HUES64 (cell line): ENCODE measurements at regions not wholly inside any gene's neighbourhood (a gene's known extent, or its start where the extent isn't known, plus 50 kb on each side); places are given as distances from the start of the nearest gene placed in this dataset.

ENCODE experiments used
- H3K27ac ChIP-seq: 2 replicates; pipeline ENCODE4 v1.7.0; 2013; ENCODE audit warnings: low read depth, low read length, inconsistent platforms
- H3K27me3 ChIP-seq: 2 replicates; pipeline ENCODE4 v1.6.1; 2013; ENCODE audit warnings: mild to moderate bottlenecking, low read length; ENCODE audit not compliant: insufficient read depth
- H3K36me3 ChIP-seq: 2 replicates; pipeline ENCODE4 v1.6.1; 2013; ENCODE audit warnings: mild to moderate bottlenecking, low read length; ENCODE audit not compliant: insufficient read depth
- H3K4me1 ChIP-seq: 2 replicates; pipeline ENCODE4 v1.6.1; 2013; ENCODE audit warnings: mild to moderate bottlenecking, low read length, moderate library complexity; ENCODE audit not compliant: insufficient read depth
- H3K4me3 ChIP-seq: 2 replicates; pipeline ENCODE4 v1.5.1; 2013; ENCODE audit warnings: mild to moderate bottlenecking, low read length, moderate library complexity
- H3K9ac ChIP-seq: 2 replicates; pipeline ENCODE4 v1.6.1; 2013; ENCODE audit warnings: mild to moderate bottlenecking, low read depth, low read length
- H3K9me3 ChIP-seq: 2 replicates; pipeline ENCODE4 v1.6.1; 2013; ENCODE audit warnings: low read depth, low read length; ENCODE audit not compliant: insufficient read depth
- WGBS: fragments of 150-250, 120-280 bp; methylation state at CpG from one replicate; pipeline ENCODE4 v1.1.7; 2013; ENCODE audit warnings: missing lambda C conversion rate; 5-methylcytosine and 5-hydroxymethylcytosine counted together

DNA sequence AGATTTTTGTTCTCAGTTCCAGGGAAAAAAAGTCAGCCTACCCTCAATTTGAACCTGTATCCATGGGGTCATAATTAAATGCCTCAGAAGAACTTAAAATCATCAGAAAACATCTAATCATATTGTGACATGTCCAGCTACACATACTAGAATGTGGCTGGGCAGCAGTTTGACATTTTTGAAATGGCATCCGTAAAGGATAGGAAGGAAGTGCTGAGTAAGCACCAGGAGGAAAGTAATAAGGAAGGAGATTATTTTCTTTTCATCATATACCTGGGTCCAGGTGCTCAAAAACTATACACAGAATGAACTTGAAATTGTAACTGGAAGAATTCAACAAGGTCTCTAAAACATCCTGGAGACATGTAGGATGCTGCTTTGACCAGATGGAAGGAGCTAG lies 116.9 kb upstream of the RAI14 start:
- no peak overlapping the region for H3K27ac ChIP-seq
- H3K9me3 ChIP-seq: peaks cover 14% of the 10 kb centered on the region; the same call in 1 of the 2 replicates
- no peak overlapping the region for H3K9ac ChIP-seq
- H3K4me1 ChIP-seq: no peaks in the 10 kb centered on the region; the same call in 1 of the 2 replicates
- no peaks in the 10 kb centered on the region for H3K36me3 ChIP-seq
- WGBS: 100% methylated on average over 1 of the region's 1 CpG
- no peaks in the 10 kb centered on the region for H3K27me3 ChIP-seq
- no peak overlapping the region for H3K4me3 ChIP-seq

DNA sequence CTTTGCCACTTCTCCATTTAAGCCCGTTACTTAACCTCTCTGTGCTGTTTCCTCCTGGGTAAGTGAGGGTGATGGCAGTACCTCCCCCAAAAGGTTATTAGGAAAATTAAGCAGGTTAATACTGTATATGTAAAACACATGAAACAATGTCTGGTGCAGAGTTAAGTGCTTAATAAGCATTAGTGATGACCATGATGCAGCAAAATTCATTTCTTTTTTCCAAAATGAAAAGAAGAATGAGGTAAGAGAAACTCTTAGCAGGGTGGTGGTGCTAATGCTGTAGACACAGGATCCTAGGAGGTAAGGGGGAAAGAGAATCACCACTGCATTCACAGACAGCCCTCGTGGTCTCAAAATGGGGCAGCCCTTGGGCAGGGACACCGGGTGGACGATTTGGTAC lies 115.1 kb upstream of the RAI14 start:
- Histone ChIP-seq H3K36me3 (no peaks in the 10 kb centered on the region; the same call in 1 of the 2 replicates), H3K27ac (no peak overlapping the region), H3K4me1 (no peaks in the 10 kb centered on the region; the same call in 1 of the 2 replicates), H3K4me3 (no peak overlapping the region), H3K9ac (no peak overlapping the region), H3K9me3 (peaks cover 33% of the 10 kb centered on the region), H3K27me3 (no peaks in the 10 kb centered on the region)
- WGBS: 92% methylated on average over 4 of the region's 4 CpGs

- no peaks in the 10 kb centered on the region; the same call in 1 of the 2 replicates for H3K4me1 ChIP-seq
- H3K9ac ChIP-seq: no peak overlapping the region
- peaks cover 50% of the 10 kb centered on the region for H3K9me3 ChIP-seq
- no peak overlapping the region for H3K4me3 ChIP-seq
- peaks cover 3% of the 10 kb centered on the region; the same call in 1 of the 2 replicates for H3K36me3 ChIP-seq
- 88% methylated on average over 1 of the region's 1 CpG for WGBS
- H3K27me3 ChIP-seq: no peaks in the 10 kb centered on the region
- H3K27ac ChIP-seq: no peak overlapping the region
Measured at GRCh38 chr5:34542818-34543217, 113.3 kb upstream of the RAI14 start.

DNA sequence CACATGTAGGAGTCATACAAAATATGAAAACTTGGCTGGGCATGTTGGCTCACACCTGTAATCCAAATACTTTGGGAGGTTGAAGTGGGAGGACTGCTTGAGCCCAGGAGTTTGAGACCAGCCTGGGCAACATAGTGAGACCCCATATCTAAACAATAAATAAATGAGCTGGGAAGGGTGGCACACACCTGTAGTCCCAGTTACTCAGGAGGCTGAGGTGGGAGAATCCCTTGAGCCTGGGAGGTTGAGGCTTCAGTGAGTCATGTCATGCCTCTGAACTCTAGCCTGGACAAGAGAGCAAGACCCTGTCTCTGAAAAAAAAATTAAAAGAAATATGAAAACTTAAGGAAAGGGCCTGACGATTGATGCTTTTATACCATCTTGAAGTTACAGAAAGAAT lies 112.4 kb upstream of the RAI14 start:
- peaks cover 3% of the 10 kb centered on the region; the same call in 1 of the 2 replicates for H3K36me3 ChIP-seq
- H3K9ac ChIP-seq: no peak overlapping the region
- H3K27me3 ChIP-seq: no peaks in the 10 kb centered on the region
- peaks cover 49% of the 10 kb centered on the region for H3K9me3 ChIP-seq
- peaks cover 3% of the 10 kb centered on the region; the same call in 1 of the 2 replicates for H3K4me1 ChIP-seq
- 0% methylated on average over 1 of the region's 1 CpG for WGBS
- no peak overlapping the region for H3K4me3 ChIP-seq
- no peak overlapping the region for H3K27ac ChIP-seq

DNA sequence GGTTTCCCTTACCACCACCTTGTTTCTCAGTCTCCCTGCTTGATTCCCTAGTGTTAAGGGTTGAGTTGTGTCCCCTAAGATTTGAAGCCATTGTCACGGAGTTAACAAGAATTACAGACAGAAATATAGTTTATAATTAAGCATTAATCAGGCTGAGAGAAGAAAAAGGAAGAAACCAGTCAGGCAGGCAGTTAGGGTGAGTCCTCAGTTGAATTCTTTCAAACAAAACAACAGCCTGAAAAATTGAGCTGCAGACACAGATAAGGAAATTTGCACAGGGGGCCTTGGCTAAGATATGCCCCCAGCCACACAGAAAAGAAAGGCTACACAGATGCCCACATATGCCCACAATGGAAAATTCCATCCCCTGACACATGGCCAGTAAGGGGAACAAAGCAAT lies 111.7 kb upstream of the RAI14 start:
- no peak overlapping the region for H3K27ac ChIP-seq
- H3K27me3 ChIP-seq: no peaks in the 10 kb centered on the region
- peaks cover 4% of the 10 kb centered on the region; the same call in 1 of the 2 replicates for H3K4me1 ChIP-seq
- WGBS: no CpG with 5 or more reads among the region's 1 CpG
- peaks cover 49% of the 10 kb centered on the region for H3K9me3 ChIP-seq
- H3K4me3 ChIP-seq: no peak overlapping the region
- H3K9ac ChIP-seq: no peak overlapping the region
- peaks cover 3% of the 10 kb centered on the region; the same call in 1 of the 2 replicates for H3K36me3 ChIP-seq

DNA sequence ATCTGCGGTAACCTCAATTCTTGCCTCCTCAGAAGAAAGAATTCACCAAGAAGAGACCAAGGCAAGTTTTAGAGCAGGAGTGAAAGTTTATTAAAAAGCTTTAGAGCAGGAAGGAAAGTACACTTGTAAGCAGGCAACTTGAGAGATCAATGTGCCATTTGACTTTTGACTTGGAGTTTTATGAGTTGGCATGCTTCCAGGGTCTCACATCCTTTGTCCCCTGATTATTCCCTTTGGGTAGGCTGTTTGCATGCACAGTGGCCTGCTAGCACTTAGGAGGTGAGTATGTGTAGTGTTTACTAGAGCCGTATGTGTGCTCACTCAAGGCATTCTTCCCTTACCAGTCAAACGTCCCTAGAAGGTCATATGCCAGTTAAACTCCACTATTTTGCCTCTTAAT lies 111.0 kb upstream of the RAI14 start:
- Histone ChIP-seq H3K36me3 (peaks cover 3% of the 10 kb centered on the region; the same call in 1 of the 2 replicates), H3K27me3 (no peaks in the 10 kb centered on the region), H3K27ac (no peak overlapping the region), H3K4me1 (peaks cover 4% of the 10 kb centered on the region; the same call in 1 of the 2 replicates), H3K9ac (no peak overlapping the region), H3K4me3 (no peak overlapping the region; the same call in 1 of the 2 replicates), H3K9me3 (peaks cover 49% of the 10 kb centered on the region)
- 94% methylated on average over 3 of the region's 3 CpGs for WGBS

DNA sequence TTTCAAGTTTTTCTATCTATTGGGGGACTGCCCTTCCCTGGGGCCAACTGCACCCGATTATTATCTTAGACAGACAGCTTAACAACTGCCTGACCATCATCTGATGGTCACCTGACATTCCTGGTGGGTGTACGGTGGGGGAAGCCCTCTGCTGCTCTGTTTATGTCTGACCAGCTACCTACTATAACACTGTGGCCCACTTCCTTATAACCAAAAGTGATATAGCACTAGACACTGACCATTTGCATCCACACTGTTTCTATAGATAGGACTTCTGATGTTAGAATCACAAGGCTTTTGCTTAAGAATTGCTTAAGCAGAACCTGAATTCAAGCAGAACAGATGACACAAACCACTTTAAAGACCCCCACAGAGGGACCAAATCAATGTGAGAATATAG lies 110.5 kb upstream of the RAI14 start:
- H3K27ac ChIP-seq: no peak overlapping the region
- H3K36me3 ChIP-seq: peaks cover 3% of the 10 kb centered on the region; the same call in 1 of the 2 replicates
- no peak overlapping the region; the same call in 1 of the 2 replicates for H3K4me3 ChIP-seq
- H3K9ac ChIP-seq: no peak overlapping the region
- peaks cover 4% of the 10 kb centered on the region; the same call in 1 of the 2 replicates for H3K4me1 ChIP-seq
- WGBS: 96% methylated on average over 2 of the region's 2 CpGs
- H3K27me3 ChIP-seq: no peaks in the 10 kb centered on the region
- H3K9me3 ChIP-seq: peaks cover 49% of the 10 kb centered on the region

GRCh38 chr5:34547300-34548085 lies 108.6 kb upstream of the RAI14 start:
- peaks cover 49% of the 10 kb centered on the region for H3K9me3 ChIP-seq
- no peak overlapping the region for H3K9ac ChIP-seq
- peaks cover 3% of the 10 kb centered on the region; the same call in 1 of the 2 replicates for H3K36me3 ChIP-seq
- 0 out of 2 replicates have a peak, but pooled peaks cover 4% of the 10 kb centered on the region for H3K4me1 ChIP-seq
- no peak overlapping the region for H3K4me3 ChIP-seq
- peak overlapping the region; percentile 75; the same call in 1 of the 2 replicates for H3K27ac ChIP-seq
- WGBS: 92% methylated on average over 2 of the region's 2 CpGs
- no peaks in the 10 kb centered on the region for H3K27me3 ChIP-seq

- Histone ChIP-seq H3K27ac (peak overlapping the region; percentile 75), H3K4me1 (0 out of 2 replicates have a peak, but pooled peaks cover 4% of the 10 kb centered on the region), H3K9ac (no peak overlapping the region), H3K27me3 (no peaks in the 10 kb centered on the region), H3K9me3 (peaks cover 49% of the 10 kb centered on the region), H3K4me3 (no peak overlapping the region), H3K36me3 (peaks cover 3% of the 10 kb centered on the region; the same call in 1 of the 2 replicates)
- 41% methylated on average over 1 of the region's 1 CpG for WGBS
Measured at GRCh38 chr5:34548086-34548403, 108.1 kb upstream of the RAI14 start.

DNA sequence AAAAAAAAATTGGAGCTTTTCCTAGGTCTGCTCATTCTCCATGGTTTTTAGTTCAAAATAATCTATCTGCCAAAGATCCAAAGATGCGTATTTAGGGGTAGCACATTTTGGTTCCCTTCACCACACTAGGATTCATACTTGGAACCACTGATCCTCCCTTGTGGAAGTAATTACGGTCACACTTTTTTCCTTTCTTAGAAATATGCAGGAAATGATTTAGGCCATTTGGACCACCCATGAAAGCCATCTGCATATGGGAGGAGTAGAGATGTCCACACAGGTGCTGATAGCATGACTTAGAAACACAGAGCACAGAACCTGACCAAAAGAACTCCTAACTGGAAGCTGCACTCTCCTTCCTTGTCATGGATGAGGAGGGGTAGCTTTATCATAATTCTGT lies 105.9 kb upstream of the RAI14 start:
- H3K27me3 ChIP-seq: no peaks in the 10 kb centered on the region
- peaks cover 3% of the 10 kb centered on the region; the same call in 1 of the 2 replicates for H3K36me3 ChIP-seq
- no peak overlapping the region for H3K4me3 ChIP-seq
- H3K27ac ChIP-seq: no peak overlapping the region
- peaks cover 30% of the 10 kb centered on the region for H3K9me3 ChIP-seq
- H3K9ac ChIP-seq: no peak overlapping the region
- 0 out of 2 replicates have a peak, but pooled peaks cover 4% of the 10 kb centered on the region for H3K4me1 ChIP-seq
- WGBS: 98% methylated on average over 2 of the region's 2 CpGs

DNA sequence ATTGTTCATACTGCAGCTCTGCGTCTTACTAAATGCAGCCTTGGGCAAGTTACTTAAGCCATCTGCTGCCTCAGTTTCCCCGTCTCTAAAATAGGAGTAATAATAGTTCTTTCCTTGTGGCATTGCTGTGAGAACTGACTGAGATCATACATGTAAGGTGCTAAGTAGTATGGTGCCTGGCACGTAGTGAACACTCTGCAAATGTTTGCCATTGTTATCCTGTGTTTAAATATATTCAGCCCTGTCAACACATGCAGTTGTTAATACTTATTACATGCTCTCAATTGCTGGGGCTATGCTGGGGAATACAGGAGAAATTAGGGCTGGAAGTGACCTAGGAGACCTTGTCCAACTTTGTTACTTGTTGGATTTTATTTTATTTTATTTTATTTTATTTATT lies 105.2 kb upstream of the RAI14 start:
- H3K9me3 ChIP-seq: peaks cover 23% of the 10 kb centered on the region
- 0 out of 2 replicates have a peak, but pooled peaks cover 4% of the 10 kb centered on the region for H3K4me1 ChIP-seq
- H3K9ac ChIP-seq: no peak overlapping the region
- no peaks in the 10 kb centered on the region for H3K27me3 ChIP-seq
- 21% methylated on average over 3 of the region's 3 CpGs for WGBS
- H3K27ac ChIP-seq: no peak overlapping the region
- H3K36me3 ChIP-seq: peaks cover 3% of the 10 kb centered on the region; the same call in 1 of the 2 replicates
- H3K4me3 ChIP-seq: no peak overlapping the region
